ENCODE measurements at regions not wholly inside any gene's neighbourhood (a gene's known extent, or its start where the extent isn't known, plus 50 kb on each side); places are given as distances from the start of the nearest gene placed in this dataset.
"Not testable (repeated sequence)": the region's sequence is repeated elsewhere in the genome, so short reads cannot be mapped to it uniquely, and the experiment has no call there.

- Histone ChIP-seq H3K9me2 (ENCODE audit: low read depth, low read length) (no peaks in the 10 kb centered on the region), H3K4me2 (ENCODE audit: low read length) (no peak overlapping the region), H3K79me2 (ENCODE audit: insufficient read depth, low read length) (no peaks in the 10 kb centered on the region), H3K9me3 (ENCODE audit: low read length) (no peaks in the 10 kb centered on the region), H3K9ac (ENCODE audit: low read length) (no peak overlapping the region), H3K27me3 (ENCODE audit: insufficient read depth, low read length) (no peaks in the 10 kb centered on the region), H3K36me3 (ENCODE audit: insufficient read depth, low read length) (no peaks in the 10 kb centered on the region), H3K4me3 (ENCODE audit: low read depth, low read length, poor library complexity, severe bottlenecking) (no peak overlapping the region), H3K27ac (ENCODE audit: low read depth, low read length, poor library complexity, severe bottlenecking) (no peak overlapping the region), H4K20me1 (ENCODE audit: insufficient read depth, low read length) (no peaks in the 10 kb centered on the region), H2AFZ (ENCODE audit: low read length) (no peak overlapping the region), H3K4me1 (ENCODE audit: insufficient read depth, low read length, severe bottlenecking) (no peaks in the 10 kb centered on the region), H3F3A (ENCODE audit: insufficient read depth, low read length) (no peaks in the 10 kb centered on the region)
- TF ChIP-seq, protein P1, sequence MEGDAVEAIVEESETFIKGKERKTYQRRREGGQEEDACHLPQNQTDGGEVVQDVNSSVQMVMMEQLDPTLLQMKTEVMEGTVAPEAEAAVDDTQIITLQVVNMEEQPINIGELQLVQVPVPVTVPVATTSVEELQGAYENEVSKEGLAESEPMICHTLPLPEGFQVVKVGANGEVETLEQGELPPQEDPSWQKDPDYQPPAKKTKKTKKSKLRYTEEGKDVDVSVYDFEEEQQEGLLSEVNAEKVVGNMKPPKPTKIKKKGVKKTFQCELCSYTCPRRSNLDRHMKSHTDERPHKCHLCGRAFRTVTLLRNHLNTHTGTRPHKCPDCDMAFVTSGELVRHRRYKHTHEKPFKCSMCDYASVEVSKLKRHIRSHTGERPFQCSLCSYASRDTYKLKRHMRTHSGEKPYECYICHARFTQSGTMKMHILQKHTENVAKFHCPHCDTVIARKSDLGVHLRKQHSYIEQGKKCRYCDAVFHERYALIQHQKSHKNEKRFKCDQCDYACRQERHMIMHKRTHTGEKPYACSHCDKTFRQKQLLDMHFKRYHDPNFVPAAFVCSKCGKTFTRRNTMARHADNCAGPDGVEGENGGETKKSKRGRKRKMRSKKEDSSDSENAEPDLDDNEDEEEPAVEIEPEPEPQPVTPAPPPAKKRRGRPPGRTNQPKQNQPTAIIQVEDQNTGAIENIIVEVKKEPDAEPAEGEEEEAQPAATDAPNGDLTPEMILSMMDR (IDR thresholded peaks at IDR 0.05; ENCODE audit: low read length): no peak
- TF ChIP-seq EZH2 (IDR thresholded peaks at IDR 0.05; ENCODE audit: borderline replicate concordance, low read length): no peak
Observed at GRCh38 chr10:9577746-9578145, 1439.9 kb upstream of the CELF2 start.

DNA sequence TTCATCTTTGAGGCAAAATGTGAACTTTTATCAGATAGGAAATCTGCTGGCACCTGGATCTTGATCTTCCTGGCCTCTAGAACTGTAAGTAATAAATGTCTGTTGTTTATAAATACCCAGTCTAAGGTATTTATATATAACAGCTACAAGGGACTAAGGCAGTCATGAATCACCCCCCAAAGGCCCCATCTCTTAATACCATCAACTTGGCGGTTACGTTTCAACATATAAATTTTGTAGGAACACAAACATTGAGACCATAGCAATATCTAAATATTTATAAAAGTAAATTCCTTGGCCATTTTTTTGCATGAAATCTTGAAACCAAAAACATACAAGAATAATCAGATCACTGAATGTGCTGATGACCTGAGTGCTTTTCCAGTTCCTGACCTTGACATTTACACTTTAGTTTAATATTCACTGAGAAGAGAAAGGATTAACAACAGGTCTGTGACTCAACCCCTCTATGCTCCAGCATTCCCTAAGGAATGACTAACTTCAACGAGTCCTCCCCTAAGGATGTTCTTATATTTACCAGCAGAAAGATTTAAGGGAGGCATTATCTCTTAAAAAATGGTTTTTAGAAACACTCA, 1438.5 kb upstream of the CELF2 start:
- H3K27ac ChIP-seq (ENCODE audit: low read depth, low read length, poor library complexity, severe bottlenecking): no peak overlapping the region
- TF ChIP-seq, protein P1 (IDR thresholded peaks at IDR 0.05; ENCODE audit: low read length): no peak
- no peak for TF ChIP-seq EZH2 (IDR thresholded peaks at IDR 0.05; ENCODE audit: borderline replicate concordance, low read length)
- no peaks in the 10 kb centered on the region for H3K36me3 ChIP-seq (ENCODE audit: insufficient read depth, low read length)
- no peaks in the 10 kb centered on the region for H3K9me3 ChIP-seq (ENCODE audit: low read length)
- H3K27me3 ChIP-seq (ENCODE audit: insufficient read depth, low read length): no peaks in the 10 kb centered on the region
- no peaks in the 10 kb centered on the region for H3K9me2 ChIP-seq (ENCODE audit: low read depth, low read length)
- no peaks in the 10 kb centered on the region for H3K79me2 ChIP-seq (ENCODE audit: insufficient read depth, low read length)
- no peak overlapping the region for H3K4me2 ChIP-seq (ENCODE audit: low read length)
- H3K4me3 ChIP-seq (ENCODE audit: low read depth, low read length, poor library complexity, severe bottlenecking): no peak overlapping the region
- no peak overlapping the region for H2AFZ ChIP-seq (ENCODE audit: low read length)
- H4K20me1 ChIP-seq (ENCODE audit: insufficient read depth, low read length): no peaks in the 10 kb centered on the region
- H3K9ac ChIP-seq (ENCODE audit: low read length): no peak overlapping the region
- no peaks in the 10 kb centered on the region for H3F3A ChIP-seq (ENCODE audit: insufficient read depth, low read length)
- H3K4me1 ChIP-seq (ENCODE audit: insufficient read depth, low read length, severe bottlenecking): no peaks in the 10 kb centered on the region

DNA sequence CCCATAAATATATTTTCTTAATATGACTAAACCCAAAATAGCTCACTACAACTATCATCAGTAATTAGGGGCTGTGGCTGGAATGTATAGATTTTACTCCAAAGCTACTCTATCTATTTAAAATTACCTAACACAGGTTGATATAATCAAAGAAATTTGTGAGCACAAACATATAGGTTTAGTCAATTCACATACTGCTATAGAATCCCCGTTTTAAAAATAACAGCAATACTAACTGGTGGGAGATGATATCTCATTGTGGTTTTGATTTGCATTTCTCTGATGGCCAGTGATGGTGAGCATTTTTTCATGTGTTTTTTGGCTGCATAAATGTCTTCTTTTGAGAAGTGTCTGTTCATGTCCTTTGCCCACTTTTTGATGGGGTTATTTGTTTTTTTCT, 1434.9 kb upstream of the CELF2 start:
- not testable (repeated sequence) for H3K79me2 ChIP-seq (ENCODE audit: insufficient read depth, low read length); H3K4me1 ChIP-seq (ENCODE audit: insufficient read depth, low read length, severe bottlenecking); H3K4me2 ChIP-seq (ENCODE audit: low read length); H3K27me3 ChIP-seq (ENCODE audit: insufficient read depth, low read length); H3K9ac ChIP-seq (ENCODE audit: low read length); H3K36me3 ChIP-seq (ENCODE audit: insufficient read depth, low read length); H4K20me1 ChIP-seq (ENCODE audit: insufficient read depth, low read length); H3K4me3 ChIP-seq (ENCODE audit: low read depth, low read length, poor library complexity, severe bottlenecking); H3K9me2 ChIP-seq (ENCODE audit: low read depth, low read length); H2AFZ ChIP-seq (ENCODE audit: low read length); H3F3A ChIP-seq (ENCODE audit: insufficient read depth, low read length); H3K27ac ChIP-seq (ENCODE audit: low read depth, low read length, poor library complexity, severe bottlenecking); H3K9me3 ChIP-seq (ENCODE audit: low read length)

DNA sequence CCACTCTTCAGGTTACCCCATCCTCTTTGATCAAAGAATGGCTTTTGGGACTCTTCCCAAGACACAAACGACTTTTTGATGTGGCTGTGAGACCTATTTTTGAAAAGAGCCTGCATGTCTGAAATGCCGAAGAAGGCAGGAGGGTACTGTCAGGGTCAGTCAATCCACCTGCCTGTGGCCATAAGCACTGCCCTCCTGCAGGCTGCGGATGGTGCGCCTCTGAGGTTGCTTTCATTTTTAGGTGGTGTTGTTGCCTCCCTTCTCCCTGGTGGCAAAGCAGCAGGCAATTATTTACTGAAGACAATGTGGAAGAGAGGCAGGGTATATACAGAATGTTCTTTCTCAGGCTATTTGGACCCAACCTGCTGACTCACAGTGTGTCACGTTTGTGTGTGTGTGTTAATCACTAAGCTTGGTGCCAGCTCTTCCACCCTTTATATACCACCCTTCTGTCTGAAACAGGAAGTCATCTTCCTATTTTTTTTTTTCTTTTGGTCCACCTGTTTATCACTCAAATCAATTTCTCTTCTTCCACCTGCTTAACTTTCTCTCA, 1421.2 kb upstream of the CELF2 start:
- H4K20me1 ChIP-seq (ENCODE audit: insufficient read depth, low read length): no peaks in the 10 kb centered on the region
- no peak overlapping the region for H2AFZ ChIP-seq (ENCODE audit: low read length)
- H3K9me3 ChIP-seq (ENCODE audit: low read length): no peaks in the 10 kb centered on the region
- H3K79me2 ChIP-seq (ENCODE audit: insufficient read depth, low read length): no peaks in the 10 kb centered on the region
- H3K4me2 ChIP-seq (ENCODE audit: low read length): no peak overlapping the region
- H3K4me1 ChIP-seq (ENCODE audit: insufficient read depth, low read length, severe bottlenecking): no peaks in the 10 kb centered on the region
- H3K36me3 ChIP-seq (ENCODE audit: insufficient read depth, low read length): no peaks in the 10 kb centered on the region
- H3K27me3 ChIP-seq (ENCODE audit: insufficient read depth, low read length): no peaks in the 10 kb centered on the region
- H3K9ac ChIP-seq (ENCODE audit: low read length): no peak overlapping the region
- H3K4me3 ChIP-seq (ENCODE audit: low read depth, low read length, poor library complexity, severe bottlenecking): no peak overlapping the region
- H3K9me2 ChIP-seq (ENCODE audit: low read depth, low read length): no peaks in the 10 kb centered on the region
- no peak for TF ChIP-seq EZH2 (IDR thresholded peaks at IDR 0.05; ENCODE audit: borderline replicate concordance, low read length)
- no peak overlapping the region for H3K27ac ChIP-seq (ENCODE audit: low read depth, low read length, poor library complexity, severe bottlenecking)
- H3F3A ChIP-seq (ENCODE audit: insufficient read depth, low read length): no peaks in the 10 kb centered on the region
